H7 (cell line): ENCODE measurements at regions not wholly inside any gene's neighbourhood (a gene's known extent, or its start where the extent isn't known, plus 50 kb on each side); places are given as distances from the start of the nearest gene placed in this dataset.

Source experiments
- DNase-seq: peaks from one replicate; pipeline ENCODE4 v3.0.0; 2012
- H3K27me3 ChIP-seq: 2 replicates; pipeline ENCODE4 v1.6.0; 2011; ENCODE audit warnings: mild to moderate bottlenecking, low read length; ENCODE audit not compliant: control insufficient read depth, insufficient read depth
- H3K36me3 ChIP-seq: replicated peaks from 2 replicates; pipeline ENCODE4 v1.5.1; 2011; ENCODE audit warnings: low read length; ENCODE audit not compliant: control insufficient read depth, insufficient read depth
- H3K4me3 ChIP-seq: 2 replicates; pipeline ENCODE4 v1.5.1; 2011; ENCODE audit warnings: low read depth, mild to moderate bottlenecking, control low read depth, low read length, moderate library complexity; ENCODE audit not compliant: insufficient read depth

DNA sequence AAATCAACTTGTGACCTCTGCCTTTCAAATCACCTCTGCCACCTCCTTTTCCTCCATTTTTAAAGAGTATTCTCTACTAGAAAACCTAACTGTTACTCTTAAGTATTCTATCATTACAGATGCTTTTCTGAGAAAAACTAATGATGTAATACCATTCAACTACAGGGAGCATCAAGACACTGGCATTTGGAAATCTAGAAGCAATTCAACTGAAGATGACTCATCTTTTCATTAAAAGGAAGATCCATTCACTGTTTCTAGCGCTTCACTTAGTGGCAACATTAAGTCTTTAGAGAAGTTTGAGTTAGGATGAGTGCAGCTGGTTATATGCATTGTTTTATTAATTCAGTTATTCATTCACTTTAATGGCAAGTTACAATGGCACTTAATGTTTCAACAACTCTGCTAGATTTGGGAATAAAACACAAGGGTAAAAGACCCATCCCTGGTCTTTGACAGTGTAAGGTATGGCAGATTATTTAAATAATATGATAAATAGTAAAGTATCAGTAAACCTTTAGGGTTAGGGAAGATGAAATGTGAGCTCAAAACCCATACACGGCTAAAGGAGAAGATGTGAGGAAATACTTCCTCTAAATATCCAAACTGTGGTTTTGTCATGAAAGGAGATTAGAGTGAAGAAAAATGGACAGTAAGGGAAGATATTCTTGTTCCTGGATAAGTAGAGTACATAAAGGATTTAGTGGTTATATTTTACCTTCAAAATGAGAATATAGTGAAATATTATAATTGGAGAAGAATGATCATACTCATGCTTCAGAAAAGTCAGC is 61.7 kb downstream of the KCNJ2 start:
- no peak overlapping the region for H3K4me3 ChIP-seq
- H3K36me3 ChIP-seq: no peaks in the 10 kb centered on the region
- no peaks in the 10 kb centered on the region for H3K27me3 ChIP-seq
- no peak for DNase-seq

DNA sequence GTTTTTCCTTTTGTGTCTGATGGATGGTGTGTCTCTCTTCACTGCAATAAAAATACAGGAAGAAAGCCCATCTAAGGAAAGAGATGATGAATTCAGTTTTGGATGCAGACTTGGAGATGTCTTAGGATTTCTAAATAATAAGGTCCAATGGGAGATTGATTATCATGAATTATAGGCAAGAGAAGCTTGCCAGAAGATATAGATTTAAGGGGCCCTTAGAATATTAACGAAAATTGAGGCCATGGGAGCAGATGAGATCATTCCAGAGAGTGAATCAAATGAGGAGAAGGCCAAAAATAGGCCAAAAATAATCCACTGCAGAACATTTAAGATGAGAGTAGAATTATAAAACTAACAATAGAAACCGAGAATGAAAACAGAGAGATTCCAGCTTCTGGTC is 63.1 kb downstream of the KCNJ2 start:
- Histone ChIP-seq H3K4me3 (no peak overlapping the region), H3K36me3 (no peaks in the 10 kb centered on the region), H3K27me3 (no peaks in the 10 kb centered on the region)
- DNase-seq: no peak

DNA sequence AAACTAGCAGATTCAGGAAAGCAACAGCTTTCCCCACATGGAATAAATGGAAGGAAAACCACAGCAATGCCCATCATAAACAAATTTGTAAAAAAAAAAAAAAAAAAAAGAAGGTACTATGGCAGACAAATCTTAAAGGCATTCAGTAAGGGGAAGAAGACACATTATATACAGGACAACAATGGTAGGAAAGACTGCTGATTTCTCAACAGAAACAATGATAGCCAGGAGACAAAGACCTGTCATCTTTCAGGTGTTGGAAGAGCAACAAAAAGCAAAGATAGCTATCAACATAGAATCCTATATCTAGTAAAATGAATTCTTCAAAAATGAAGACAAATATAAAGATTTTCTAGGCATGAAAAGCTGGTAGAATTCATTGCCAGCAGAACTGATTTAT is 65.9 kb downstream of the KCNJ2 start:
- Histone ChIP-seq H3K27me3 (no peaks in the 10 kb centered on the region), H3K36me3 (no peaks in the 10 kb centered on the region), H3K4me3 (no peak overlapping the region)
- no peak for DNase-seq

DNA sequence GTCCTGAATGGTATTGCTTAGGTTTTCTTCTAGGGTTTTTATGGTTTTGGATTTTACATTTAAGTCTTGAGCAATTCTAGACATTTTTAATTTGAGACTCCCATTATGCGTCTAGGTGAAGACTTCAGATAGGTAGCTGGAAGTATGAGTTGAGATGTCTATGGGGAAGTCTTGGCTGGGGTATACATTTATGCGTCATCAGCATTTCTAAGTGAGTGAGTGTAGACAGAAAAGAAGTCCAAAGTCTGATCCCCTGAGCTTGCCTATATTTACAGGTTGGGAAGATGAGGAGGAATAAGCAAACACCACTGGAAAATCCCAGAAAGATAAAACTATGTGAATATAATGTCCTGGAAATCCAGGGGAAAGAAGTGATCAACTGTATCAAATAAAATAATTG is 68.9 kb downstream of the KCNJ2 start:
- no peak for DNase-seq
- no peak overlapping the region for H3K4me3 ChIP-seq
- H3K36me3 ChIP-seq: no peaks in the 10 kb centered on the region
- H3K27me3 ChIP-seq: no peaks in the 10 kb centered on the region

DNA sequence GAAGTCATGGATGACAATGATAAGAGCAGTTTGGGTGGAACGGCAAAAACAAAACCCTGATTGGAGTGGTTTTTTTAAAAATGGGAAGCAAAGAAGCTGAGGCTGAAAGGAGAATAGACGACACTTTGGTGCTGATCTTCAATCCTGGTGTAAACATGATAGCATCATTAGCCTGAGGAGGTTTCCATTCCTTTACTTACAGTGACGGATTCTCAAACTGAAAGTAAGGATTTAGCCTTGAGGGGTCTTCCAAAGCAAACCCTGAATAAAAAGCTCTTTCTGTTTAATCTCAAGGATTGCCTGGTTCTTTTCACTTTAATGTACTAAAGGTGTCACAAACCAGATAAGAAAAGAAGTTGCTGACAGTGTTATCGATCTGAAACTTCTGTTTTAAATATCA is 69.3 kb downstream of the KCNJ2 start:
- DNase-seq: no peak
- Histone ChIP-seq H3K27me3 (no peaks in the 10 kb centered on the region), H3K4me3 (no peak overlapping the region), H3K36me3 (no peaks in the 10 kb centered on the region)

DNA sequence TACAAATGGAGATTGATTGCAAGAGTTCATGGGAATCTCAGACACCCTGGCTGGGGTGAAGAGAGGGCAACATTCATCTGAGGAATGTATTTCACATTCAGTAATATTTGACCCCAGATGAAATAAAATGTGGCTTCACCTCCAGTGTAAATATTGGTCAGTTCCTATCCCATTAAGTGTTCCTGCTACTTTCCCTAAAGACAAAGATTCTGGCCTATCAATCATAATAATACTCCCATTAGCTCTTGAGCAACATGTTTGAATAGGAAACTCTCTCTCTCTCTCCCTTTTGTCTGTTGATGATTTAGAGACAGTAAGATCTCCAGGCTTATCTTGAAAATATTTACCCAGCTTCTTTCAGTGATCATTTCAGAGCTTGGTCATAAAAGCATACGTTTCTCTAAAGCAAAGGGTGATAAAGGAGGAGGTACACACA is 70.1 kb downstream of the KCNJ2 start:
- Histone ChIP-seq H3K4me3 (no peak overlapping the region), H3K36me3 (no peaks in the 10 kb centered on the region), H3K27me3 (no peaks in the 10 kb centered on the region)
- no peak for DNase-seq

DNA sequence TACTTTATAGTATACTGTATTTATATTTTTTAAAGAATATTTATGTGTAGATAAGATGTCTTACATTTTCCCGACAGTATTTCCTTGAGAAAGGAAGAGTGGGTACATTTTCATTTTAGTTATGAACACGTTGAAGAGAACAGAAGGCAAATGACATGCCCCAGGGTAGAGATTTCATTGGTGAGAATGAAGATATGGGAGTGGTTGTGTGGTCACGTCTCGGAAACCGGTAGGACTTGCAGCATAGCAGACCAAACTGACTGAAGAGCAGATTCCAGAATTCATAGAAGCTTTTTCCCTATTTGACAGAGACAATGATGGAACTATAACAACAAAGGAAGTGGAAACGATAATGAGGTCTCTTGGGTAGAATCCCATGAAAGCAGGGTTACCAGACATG is 71.7 kb downstream of the KCNJ2 start:
- DNase-seq: no peak
- Histone ChIP-seq H3K27me3 (no peaks in the 10 kb centered on the region), H3K4me3 (no peak overlapping the region), H3K36me3 (no peaks in the 10 kb centered on the region)

DNA sequence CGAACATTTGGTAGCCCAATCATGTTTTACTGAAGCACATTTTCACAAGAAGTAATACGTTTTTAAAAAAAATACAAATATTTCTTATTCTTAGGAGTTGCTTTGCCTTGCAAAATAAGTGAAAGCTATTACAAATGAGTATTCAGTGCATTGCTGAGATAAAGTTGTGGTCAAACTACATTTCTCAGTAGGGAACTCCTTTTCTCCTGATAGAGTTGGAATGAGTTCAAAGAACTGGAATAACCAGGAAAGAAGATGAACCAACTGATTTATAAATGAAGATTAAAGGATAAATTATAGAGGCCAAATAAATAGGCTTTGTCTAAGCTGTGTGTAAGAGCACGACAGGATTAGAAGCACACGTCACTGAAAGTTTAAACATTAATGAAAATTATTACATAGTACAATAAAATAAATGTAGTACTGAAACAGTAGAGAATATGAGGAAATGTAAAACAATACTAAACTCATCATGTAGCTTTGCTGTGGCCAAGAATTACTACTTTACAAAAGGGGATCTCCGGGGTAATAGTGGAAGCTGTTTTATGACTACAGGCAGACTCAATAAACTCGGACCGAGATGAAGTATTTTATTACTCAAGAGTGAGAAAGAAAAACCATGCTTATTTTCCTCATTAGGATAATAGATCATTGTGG is 73.6 kb downstream of the KCNJ2 start:
- no peak overlapping the region for H3K4me3 ChIP-seq
- H3K27me3 ChIP-seq: no peaks in the 10 kb centered on the region
- DNase-seq: no peak
- H3K36me3 ChIP-seq: no peaks in the 10 kb centered on the region

DNA sequence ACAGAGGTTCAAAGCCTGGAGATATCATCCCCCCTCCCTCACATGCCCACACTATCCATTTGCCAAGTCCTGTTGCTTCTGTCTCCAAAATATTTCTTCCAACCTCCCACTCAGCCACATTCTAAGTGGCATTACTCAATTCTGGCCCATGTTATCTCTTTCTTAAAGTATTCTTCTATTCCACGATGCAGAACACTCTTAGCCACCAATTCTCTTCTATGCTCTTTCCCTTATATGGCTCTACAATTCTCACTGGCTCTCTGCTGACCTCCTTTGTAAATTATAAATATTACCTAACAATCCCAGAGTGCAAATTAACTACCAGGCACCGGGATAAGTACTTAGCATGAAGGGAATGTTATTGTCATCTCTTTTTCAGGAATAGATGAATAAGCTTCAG is 82.4 kb downstream of the KCNJ2 start:
- Histone ChIP-seq H3K4me3 (no peak overlapping the region), H3K36me3 (no peaks in the 10 kb centered on the region), H3K27me3 (no peaks in the 10 kb centered on the region)
- DNase-seq: no peak

DNA sequence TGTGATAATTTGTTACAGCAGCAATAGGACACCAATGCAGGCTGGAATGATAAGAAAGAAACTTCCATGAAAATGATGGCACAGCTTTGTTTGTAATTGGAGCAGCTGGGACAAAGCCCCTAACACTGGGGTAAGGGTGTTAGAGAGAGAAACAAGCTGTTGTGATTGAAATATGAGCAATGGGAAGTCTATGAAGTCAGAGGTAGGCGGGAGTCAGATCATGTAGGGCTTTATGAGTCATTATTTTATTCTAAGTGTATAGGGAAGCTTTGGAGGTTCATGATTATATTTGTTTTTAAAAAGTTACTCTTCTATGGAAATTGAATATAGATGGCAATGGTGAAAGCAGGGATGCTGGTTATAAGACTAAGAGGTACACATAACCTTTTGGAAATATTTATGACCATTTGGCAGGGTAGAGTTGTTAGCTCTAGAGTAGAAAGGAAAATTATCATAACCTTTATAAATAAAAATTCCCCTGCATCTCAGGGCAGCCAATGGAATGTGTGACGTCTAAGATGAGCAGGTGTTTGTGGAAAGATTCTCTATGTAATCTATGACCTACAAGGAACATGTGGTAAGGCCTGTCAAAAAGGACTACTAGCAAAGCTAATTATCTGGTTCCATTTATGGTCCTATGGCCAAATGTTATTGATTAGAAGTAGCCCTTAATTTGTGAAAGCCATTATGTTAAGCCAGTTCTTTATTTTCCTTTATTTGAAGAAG is 85.6 kb downstream of the KCNJ2 start:
- no peak overlapping the region for H3K4me3 ChIP-seq
- no peak for DNase-seq
- H3K27me3 ChIP-seq: no peaks in the 10 kb centered on the region
- no peaks in the 10 kb centered on the region for H3K36me3 ChIP-seq

DNA sequence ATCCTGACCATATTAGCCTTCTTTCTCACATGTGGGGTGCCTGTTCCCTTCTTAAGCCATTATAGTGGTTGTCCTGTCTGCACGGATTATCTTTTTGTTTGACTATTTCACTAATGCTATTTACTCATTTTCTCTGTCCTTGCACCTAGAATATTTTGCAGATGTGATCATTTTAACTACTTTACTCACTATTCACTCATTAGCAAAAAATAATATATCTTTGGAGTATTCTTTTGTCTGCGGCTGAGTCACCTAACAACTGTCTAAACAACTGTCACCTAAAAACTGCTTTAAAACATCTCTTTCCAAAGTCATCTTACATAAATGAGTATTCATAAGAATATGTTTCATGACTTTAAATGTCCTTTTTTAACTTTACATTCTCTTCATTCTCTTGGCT is 87.4 kb downstream of the KCNJ2 start:
- no peak for DNase-seq
- no peaks in the 10 kb centered on the region for H3K27me3 ChIP-seq
- H3K36me3 ChIP-seq: no peaks in the 10 kb centered on the region
- no peak overlapping the region for H3K4me3 ChIP-seq

DNA sequence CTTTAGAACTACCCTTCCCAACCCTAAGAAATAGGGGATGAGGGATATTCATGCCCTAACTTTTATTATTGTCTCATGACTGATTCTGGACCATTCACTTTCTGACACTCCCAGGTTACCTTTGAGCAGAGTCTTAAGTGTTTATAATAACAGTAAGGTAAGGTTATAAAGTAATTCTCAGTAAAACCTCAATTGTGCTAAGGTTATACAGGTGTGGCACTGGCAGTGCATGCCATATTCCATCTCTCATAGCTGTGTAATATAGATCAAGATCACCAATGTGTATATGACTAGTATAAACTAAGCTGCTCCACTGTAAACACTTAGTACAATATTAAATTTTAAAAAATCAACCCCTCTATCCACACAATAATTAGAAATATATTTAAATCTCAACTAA is 89.1 kb downstream of the KCNJ2 start:
- Histone ChIP-seq H3K4me3 (no peak overlapping the region), H3K27me3 (no peaks in the 10 kb centered on the region), H3K36me3 (no peaks in the 10 kb centered on the region)
- no peak for DNase-seq

DNA sequence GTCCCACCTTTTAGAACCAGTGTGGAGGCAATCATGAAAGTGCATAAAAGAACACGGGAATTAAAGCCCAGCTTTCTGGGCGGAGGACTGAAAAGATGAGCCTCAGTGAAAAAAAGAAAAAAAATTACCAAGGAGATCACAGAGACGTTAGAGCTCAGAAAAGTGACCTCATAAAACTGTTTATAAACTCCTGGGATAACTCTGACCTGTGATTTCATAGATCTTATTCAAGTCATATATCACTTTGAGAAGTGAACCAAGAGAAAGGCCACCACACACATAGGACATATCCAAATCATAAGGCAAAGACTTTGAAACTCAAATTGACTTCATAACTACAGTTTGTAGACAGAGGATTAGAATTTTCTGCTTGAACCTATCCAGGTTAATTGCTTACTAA is 90.1 kb downstream of the KCNJ2 start:
- no peak for DNase-seq
- Histone ChIP-seq H3K36me3 (no peaks in the 10 kb centered on the region), H3K27me3 (no peaks in the 10 kb centered on the region), H3K4me3 (no peak overlapping the region)

DNA sequence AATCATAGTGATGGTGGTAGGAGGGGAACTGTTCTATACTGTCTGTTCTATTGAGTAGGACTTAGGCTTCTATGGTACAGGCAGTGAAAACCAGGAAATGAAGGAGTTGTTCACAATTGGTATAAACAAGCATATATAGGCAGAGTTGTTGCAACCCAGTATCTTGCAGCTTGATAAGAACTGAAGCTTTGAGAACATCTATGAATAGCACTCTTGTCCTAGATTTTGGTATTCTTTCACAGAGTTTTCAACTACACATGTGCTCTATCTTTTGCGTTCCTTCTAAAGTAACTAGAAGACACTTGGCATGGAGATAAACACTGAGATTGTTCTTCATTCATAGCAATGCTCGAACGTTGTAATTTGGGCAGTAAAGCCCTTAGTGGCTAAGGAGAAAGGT is 91.8 kb downstream of the KCNJ2 start:
- Histone ChIP-seq H3K27me3 (no peaks in the 10 kb centered on the region), H3K36me3 (no peaks in the 10 kb centered on the region), H3K4me3 (no peak overlapping the region)
- no peak for DNase-seq

DNA sequence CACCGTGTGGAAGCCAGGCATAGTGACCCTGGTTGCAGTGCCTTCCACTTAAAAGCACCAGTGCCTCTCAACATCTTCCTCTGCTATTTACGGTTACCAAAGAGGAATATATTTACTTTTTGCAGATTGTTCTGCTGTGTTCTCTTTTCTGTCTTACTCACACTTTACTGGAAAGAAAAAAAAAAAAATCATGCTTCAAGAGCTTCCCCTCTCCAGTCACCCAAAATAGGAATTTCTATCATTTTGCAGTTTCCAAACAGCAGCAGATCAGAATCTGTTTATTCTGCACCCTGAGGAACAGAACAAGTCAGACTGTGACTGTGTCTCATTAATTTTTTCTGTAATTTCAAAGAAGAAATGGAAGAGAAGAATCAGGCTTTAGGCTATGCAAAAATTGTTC is 96.1 kb downstream of the KCNJ2 start:
- no peak overlapping the region for H3K4me3 ChIP-seq
- H3K27me3 ChIP-seq: no peaks in the 10 kb centered on the region
- no peaks in the 10 kb centered on the region for H3K36me3 ChIP-seq
- no peak for DNase-seq
